GM12878 (cell line): ENCODE measurements at regions not wholly inside any gene's neighbourhood (a gene's known extent, or its start where the extent isn't known, plus 50 kb on each side); places are given as distances from the start of the nearest gene placed in this dataset.

Experiments
- ATAC-seq: fragments of 200-7000 bp; cut with Tn5 transposase; 3 replicates; pipeline ENCODE4 v1.9.1; 2020; ENCODE audit warnings: mild to moderate bottlenecking, moderate library complexity
- BruUV-seq: library from RNA; stranded (reverse); fragments of 400-500 nt; replicated peaks from 2 replicates; lab custom pipeline; 2021; lab: Mats Ljungman, UMichigan
- CTCF ChIA-PET: fragments of 300-600 bp; sonication (Branson Sonifier 250); formaldehyde crosslinking; extraction: SDS; loops from one replicate; lab custom pipeline; 2021; ENCODE audit warnings: inconsistent platforms; lab: Yijun Ruan, JAX
- POLR2A ChIA-PET: fragments of 350-600 bp; formaldehyde crosslinking; extraction: SDS; loops from one replicate; lab custom pipeline; 2021; ENCODE audit warnings: inconsistent platforms; lab: Charles Lee
- RAD21 ChIA-PET: fragments of 300-600 bp; sonication (Branson Sonifier 250); formaldehyde crosslinking; loops from one replicate; lab custom pipeline; 2023; ENCODE audit warnings: antibody characterized with exemption; ENCODE audit not compliant: unreplicated experiment; lab: Charles Lee
- SMC1A ChIA-PET: fragments of 300-600 bp; sonication (Branson Sonifier 250); formaldehyde crosslinking; loops from one replicate; lab custom pipeline; 2023; ENCODE audit not compliant: unreplicated experiment, uncharacterized antibody; lab: Charles Lee
- DNase-seq: peaks from one replicate; pipeline ENCODE4 v3.0.0-alpha.2; 2011; ENCODE audit warnings: low read depth, low spot score
- FAIRE-seq: peaks from 3 replicates; lab custom pipeline; 2011; peaks lifted over from hg19 to GRCh38; lab: Jason Lieb, UNC
- H2AFZ ChIP-seq: 2 replicates; pipeline ENCODE4 v1.6.0; 2011; ENCODE audit warnings: low read depth, low read length, control low read depth; ENCODE audit not compliant: control insufficient read depth
- H3K27ac ChIP-seq: 2 replicates; pipeline ENCODE4 v1.5.1; 2011; ENCODE audit warnings: control low read depth; ENCODE audit not compliant: control insufficient read depth, insufficient read depth
- H3K27me3 ChIP-seq, 2 experiments: replicated peaks in 1 of 2; 2 replicates each; pipeline versions ENCODE4 v1.6.0 to v1.6.1; 2011; ENCODE audit warnings: low read length in 1 of 2; ENCODE audit not compliant: control insufficient read depth in 2 of 2, insufficient read depth in 2 of 2
- H3K36me3 ChIP-seq, 2 experiments: 2 replicates each; pipeline ENCODE4 v1.5.1; 2011; ENCODE audit warnings: low read length in 1 of 2; ENCODE audit not compliant: control insufficient read depth in 2 of 2, insufficient read depth in 2 of 2
- H3K4me1 ChIP-seq: 2 replicates; pipeline ENCODE4 v1.6.1; 2011; ENCODE audit warnings: mild to moderate bottlenecking, low read length, moderate library complexity, mixed read lengths; ENCODE audit not compliant: control insufficient read depth, insufficient read depth
- H3K4me2 ChIP-seq: 2 replicates; pipeline ENCODE4 v1.6.0; 2011; ENCODE audit warnings: control low read depth; ENCODE audit not compliant: control insufficient read depth, insufficient read depth
- H3K4me3 ChIP-seq: fragments of 200-600 bp; sonication (generic); 2 replicates; pipeline ENCODE4 v1.5.1; 2016
- H3K79me2 ChIP-seq: 2 replicates; pipeline ENCODE4 v1.6.0; 2011; ENCODE audit warnings: low read length; ENCODE audit not compliant: control insufficient read depth, insufficient read depth
- H3K9ac ChIP-seq: 2 replicates; pipeline ENCODE4 v1.8.0; 2011; ENCODE audit warnings: low read length, control low read depth, mixed read lengths; ENCODE audit not compliant: control insufficient read depth, insufficient read depth
- H3K9me3 ChIP-seq: replicated peaks from 3 replicates; pipeline ENCODE4 v1.5.1; 2011; ENCODE audit warnings: mild to moderate bottlenecking, low read length; ENCODE audit not compliant: control insufficient read depth, insufficient read depth
- H4K20me1 ChIP-seq: 2 replicates; pipeline ENCODE4 v1.6.0; 2011; ENCODE audit not compliant: control insufficient read depth, insufficient read depth
- CBX5 ChIP-seq: sonication (generic); IDR thresholded peaks from 2 replicates; pipeline ENCODE4 v1.6.1; 2016; ENCODE audit warnings: low read depth, moderate library complexity, mild to moderate bottlenecking, inconsistent platforms
- CREM ChIP-seq: IDR thresholded peaks from 2 replicates; pipeline ENCODE4 v1.6.1; 2014; ENCODE audit warnings: antibody characterized with exemption, low read depth
- E2F8 ChIP-seq: fragments of 450-650 bp; IDR thresholded peaks from 2 replicates; pipeline ENCODE4 v1.6.1; 2018; ENCODE audit warnings: mild to moderate bottlenecking, low read depth, moderate library complexity; ENCODE audit not compliant: partially characterized antibody
- EED ChIP-seq: sonication (generic); IDR thresholded peaks from 2 replicates; pipeline ENCODE4 v1.6.1; 2016; ENCODE audit warnings: antibody characterized with exemption, low read depth
- ETV6 ChIP-seq, 2 experiments: fragments of 450-650 bp in 1 of 2; IDR thresholded peaks in 1 of 2; conservative IDR thresholded peaks in 1 of 2; 2 replicates each; pipeline ENCODE4 v1.6.1; 2014; ENCODE audit warnings: antibody characterized with exemption in 1 of 2, borderline replicate concordance in 1 of 2, low read depth in 1 of 2, mild to moderate bottlenecking in 1 of 2, moderate library complexity in 1 of 2
- GABPA ChIP-seq: IDR thresholded peaks from 2 replicates; pipeline ENCODE4 v1.6.1; 2014; ENCODE audit warnings: antibody characterized with exemption, low read depth, mild to moderate bottlenecking, inconsistent platforms
- JUNB ChIP-seq: IDR thresholded peaks from 2 replicates; pipeline ENCODE4 v1.6.1; 2016; ENCODE audit warnings: antibody characterized with exemption, mild to moderate bottlenecking
- NFYA ChIP-seq: IDR thresholded peaks from 2 replicates; pipeline ENCODE4 v1.6.1; 2011; ENCODE audit warnings: low read depth, mild to moderate bottlenecking, low read length, improper control_type of control experiment, borderline replicate concordance
- PAX8 ChIP-seq: fragments of 450-650 bp; IDR thresholded peaks from 2 replicates; pipeline ENCODE4 v1.6.1; 2017; ENCODE audit warnings: mild to moderate bottlenecking, moderate library complexity
- RAD21 ChIP-seq: IDR thresholded peaks from 2 replicates; pipeline ENCODE4 v1.6.1; 2011; ENCODE audit warnings: mild to moderate bottlenecking, low read depth, low read length, moderate library complexity; ENCODE audit not compliant: insufficient read depth
- RB1 ChIP-seq: fragments of 450-650 bp; formaldehyde crosslinking; IDR thresholded peaks from 2 replicates; pipeline ENCODE4 v1.6.1; 2017; ENCODE audit warnings: mild to moderate bottlenecking, borderline replicate concordance
- RELA ChIP-seq: fragments of 450-650 bp; IDR thresholded peaks from 2 replicates; pipeline ENCODE4 v1.8.0; 2014; ENCODE audit warnings: borderline replicate concordance; ENCODE audit not compliant: partially characterized antibody
- RFX5 ChIP-seq: IDR thresholded peaks from 2 replicates; pipeline ENCODE4 v1.6.1; 2011; ENCODE audit warnings: low read depth, low read length, improper control_type of control experiment
- SP1 ChIP-seq: IDR thresholded peaks from one replicate; pipeline ENCODE4 v1.6.1; 2011; ENCODE audit warnings: low read depth, low read length
- SRF ChIP-seq, 2 experiments: IDR thresholded peaks; 2 replicates each; pipeline ENCODE4 v1.6.1; 2011; ENCODE audit warnings: low read depth in 2 of 2, low read length in 2 of 2, mild to moderate bottlenecking in 1 of 2, moderate library complexity in 1 of 2
- TCF12 ChIP-seq: IDR thresholded peaks from 2 replicates; pipeline ENCODE4 v1.6.1; 2011; ENCODE audit warnings: low read depth, mild to moderate bottlenecking, low read length
- ZZZ3 ChIP-seq: IDR thresholded peaks from 2 replicates; pipeline ENCODE4 v1.6.1; 2011; ENCODE audit warnings: low read depth; ENCODE audit not compliant: control insufficient read depth, insufficient read length
- WGBS: methylation state at CpG from one replicate; pipeline ENCODE4 v1.1.6; 2016; ENCODE audit warnings: low lambda C conversion rate; ENCODE audit not compliant: insufficient replicate concordance, insufficient coverage; ENCODE audit errors: missing lambda C conversion rate; 5-methylcytosine and 5-hydroxymethylcytosine counted together
- in situ Hi-C: fragments of 300-500 bp; cut with MboI; formaldehyde crosslinking; loops from 9 replicates; pipeline ENCODE4 v1.14.3; 2018; ENCODE audit warnings: mixed read lengths
- intact Hi-C: fragments of 100-400 bp; cut with micrococcal nuclease; formaldehyde crosslinking; loops from one replicate; pipeline ENCODE4 v1.14.2; 2022; ENCODE audit not compliant: unreplicated experiment
- TF ChIP-seq, protein P1 (sequence below): IDR thresholded peaks from 2 replicates; pipeline ENCODE4 v1.6.1; 2011; ENCODE audit warnings: borderline replicate concordance, low read depth, mild to moderate bottlenecking, moderate library complexity, mixed read lengths, low read length; ENCODE audit not compliant: insufficient read depth; ENCODE audit errors: extremely low read length
- TF ChIP-seq, protein P2 (sequence below): fragments of 450-650 bp; IDR thresholded peaks from 2 replicates; pipeline ENCODE4 v1.6.1; 2017; ENCODE audit warnings: borderline replicate concordance
- TF ChIP-seq, protein P3 (sequence below): IDR thresholded peaks from 2 replicates; pipeline ENCODE4 v1.6.1; 2012; ENCODE audit warnings: low read depth, low read length, improper control_type of control experiment

DNA sequence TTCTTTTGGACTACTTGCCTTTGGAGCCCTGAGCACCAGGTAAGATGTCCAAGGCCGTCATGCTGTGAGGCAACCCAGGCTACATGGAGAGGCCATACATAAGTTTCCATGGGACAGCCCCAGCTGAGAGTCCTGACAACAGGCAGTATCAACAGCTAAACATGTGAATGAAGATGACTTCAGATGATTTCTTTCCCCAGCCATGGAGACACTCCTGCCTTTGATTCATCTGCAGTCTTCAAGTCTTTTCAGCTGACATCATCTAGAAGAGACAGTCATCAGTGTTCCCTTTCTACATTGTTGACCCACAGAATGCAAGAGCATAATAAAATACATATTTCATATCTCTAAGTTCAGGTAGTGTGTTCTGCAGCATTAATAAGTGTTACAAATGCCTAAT is 398.7 kb downstream of the BTG1 start (continued):
- TF ChIP-seq E2F8 (no peak), CREM (no peak), NFYA (no peak), EED (no peak), RAD21 (no peak)

- POLR2A ChIA-PET, result no interaction called here
- Histone ChIP-seq H3K79me2 (no peaks in the 10 kb centered on the region), H3K4me1 (no peaks in the 10 kb centered on the region), H3K9ac (no peak overlapping the region), H3K4me3 (no peak overlapping the region), H3K27ac (no peak overlapping the region), H4K20me1 (no peaks in the 10 kb centered on the region), H3K9me3 (no peaks in the 10 kb centered on the region), H2AFZ (no peak overlapping the region), H3K4me2 (no peak overlapping the region), H3K27me3 (no peaks in the 10 kb centered on the region), H3K36me3 (no peaks in the 10 kb centered on the region)
- in situ Hi-C loops (no loop called here), intact Hi-C loops (no loop called here)
- CTCF ChIA-PET, result no interaction called here
- SMC1A ChIA-PET, result no interaction called here
- RAD21 ChIA-PET, result no interaction called here
- 23% methylated on average over 2 of the region's 2 CpGs for WGBS
- no TSS peak for BruUV-seq
- FAIRE-seq (no peak), DNase-seq (no peak), ATAC-seq (peak; percentile 38; the same call in 1 of the 3 replicates)
- TF ChIP-seq RFX5, result no peak
- no peak for TF ChIP-seq CBX5
- TF ChIP-seq RAD21, result no peak
- TF ChIP-seq, protein P1, sequence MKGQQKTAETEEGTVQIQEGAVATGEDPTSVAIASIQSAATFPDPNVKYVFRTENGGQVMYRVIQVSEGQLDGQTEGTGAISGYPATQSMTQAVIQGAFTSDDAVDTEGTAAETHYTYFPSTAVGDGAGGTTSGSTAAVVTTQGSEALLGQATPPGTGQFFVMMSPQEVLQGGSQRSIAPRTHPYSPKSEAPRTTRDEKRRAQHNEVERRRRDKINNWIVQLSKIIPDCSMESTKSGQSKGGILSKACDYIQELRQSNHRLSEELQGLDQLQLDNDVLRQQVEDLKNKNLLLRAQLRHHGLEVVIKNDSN, result no peak
- no peak for TF ChIP-seq RELA
- TF ChIP-seq SRF (IDR thresholded peaks at IDR 0.05; ENCODE audit: low read depth in 2 of 2, low read length in 2 of 2), result no peak
- no peak for TF ChIP-seq JUNB
- TF ChIP-seq, protein P2, sequence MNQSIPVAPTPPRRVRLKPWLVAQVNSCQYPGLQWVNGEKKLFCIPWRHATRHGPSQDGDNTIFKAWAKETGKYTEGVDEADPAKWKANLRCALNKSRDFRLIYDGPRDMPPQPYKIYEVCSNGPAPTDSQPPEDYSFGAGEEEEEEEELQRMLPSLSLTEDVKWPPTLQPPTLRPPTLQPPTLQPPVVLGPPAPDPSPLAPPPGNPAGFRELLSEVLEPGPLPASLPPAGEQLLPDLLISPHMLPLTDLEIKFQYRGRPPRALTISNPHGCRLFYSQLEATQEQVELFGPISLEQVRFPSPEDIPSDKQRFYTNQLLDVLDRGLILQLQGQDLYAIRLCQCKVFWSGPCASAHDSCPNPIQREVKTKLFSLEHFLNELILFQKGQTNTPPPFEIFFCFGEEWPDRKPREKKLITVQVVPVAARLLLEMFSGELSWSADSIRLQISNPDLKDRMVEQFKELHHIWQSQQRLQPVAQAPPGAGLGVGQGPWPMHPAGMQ, result no peak
- no peak for TF ChIP-seq ZZZ3
- TF ChIP-seq, protein P3, sequence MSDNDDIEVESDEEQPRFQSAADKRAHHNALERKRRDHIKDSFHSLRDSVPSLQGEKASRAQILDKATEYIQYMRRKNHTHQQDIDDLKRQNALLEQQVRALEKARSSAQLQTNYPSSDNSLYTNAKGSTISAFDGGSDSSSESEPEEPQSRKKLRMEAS, result no peak
- TF ChIP-seq ETV6 (conservative IDR thresholded peaks at IDR 0.05 in 1 of 2, IDR thresholded peaks at IDR 0.05 in 1 of 2; ENCODE audit: borderline replicate concordance in 1 of 2, low read depth in 1 of 2), result no peak
- TF ChIP-seq SP1, result no peak
- TF ChIP-seq GABPA, result no peak
- no peak for TF ChIP-seq PAX8
- TF ChIP-seq RB1, result no peak
- no peak for TF ChIP-seq TCF12
Observed at GRCh38 chr12:91744597-91744996, 401.0 kb downstream of the BTG1 start.
